GM23338 (cell line): ENCODE measurements at regions not wholly inside any gene's neighbourhood (a gene's known extent, or its start where the extent isn't known, plus 50 kb on each side); places are given as distances from the start of the nearest gene placed in this dataset.

Experiments used
- ATAC-seq: fragments of 200-7000 bp; cut with Tn5 transposase; 3 replicates; pipeline ENCODE4 v1.9.1; 2020
- DNase-seq: peaks from one replicate; pipeline ENCODE4 v3.0.0-alpha.2; 2015; ENCODE audit warnings: low spot score
- H2AFZ ChIP-seq: fragments of 200-600 bp; sonication (generic); 2 replicates; pipeline ENCODE4 v1.8.0; 2016; ENCODE audit warnings: antibody characterized with exemption, mild to moderate bottlenecking, moderate library complexity
- H3F3A ChIP-seq: fragments of 200-600 bp; sonication (generic); replicated peaks from 2 replicates; pipeline ENCODE4 v1.8.0; 2017; ENCODE audit warnings: antibody characterized with exemption, mixed run types, low read depth
- H3K27ac ChIP-seq: fragments of 200-600 bp; sonication (generic); 2 replicates; pipeline ENCODE4 v1.6.1; 2016; ENCODE audit warnings: low read depth
- H3K27me3 ChIP-seq: fragments of 200-600 bp; sonication (generic); 2 replicates; pipeline ENCODE4 v1.8.0; 2016; ENCODE audit warnings: mild to moderate bottlenecking, mixed run types, moderate library complexity; ENCODE audit not compliant: insufficient read depth
- H3K36me3 ChIP-seq: fragments of 200-600 bp; sonication (generic); 2 replicates; pipeline ENCODE4 v1.8.0; 2016; ENCODE audit warnings: mild to moderate bottlenecking; ENCODE audit not compliant: insufficient read depth
- H3K4me1 ChIP-seq: fragments of 200-600 bp; sonication (generic); 2 replicates; pipeline ENCODE4 v1.8.0; 2016; ENCODE audit warnings: mild to moderate bottlenecking, moderate library complexity; ENCODE audit not compliant: insufficient read depth
- H3K4me2 ChIP-seq: fragments of 200-600 bp; sonication (generic); 2 replicates; pipeline ENCODE4 v1.7.1; 2017; ENCODE audit warnings: mixed run types
- H3K4me3 ChIP-seq: fragments of 200-600 bp; sonication (generic); 2 replicates; pipeline ENCODE4 v1.6.1; 2016; ENCODE audit warnings: mixed run types
- H3K79me2 ChIP-seq: fragments of 200-600 bp; sonication (generic); replicated peaks from 2 replicates; pipeline ENCODE4 v1.8.0; 2017; ENCODE audit warnings: mild to moderate bottlenecking; ENCODE audit not compliant: insufficient read depth
- H3K9me2 ChIP-seq: fragments of 200-600 bp; sonication (generic); 2 replicates; pipeline ENCODE4 v1.8.0; 2017; ENCODE audit not compliant: insufficient read depth
- H4K20me1 ChIP-seq: fragments of 200-600 bp; sonication (generic); replicated peaks from 2 replicates; pipeline ENCODE4 v1.8.0; 2017; ENCODE audit warnings: mild to moderate bottlenecking; ENCODE audit not compliant: insufficient read depth
- H3K27ac Mint-ChIP-seq: 2 replicates; pipeline ENCODE4 v1.8.0; 2020; ENCODE audit warnings: inconsistent platforms, mild to moderate bottlenecking, moderate library complexity, mixed read lengths
- H3K27me3 Mint-ChIP-seq: 3 replicates; pipeline ENCODE4 v1.8.0; 2022; ENCODE audit warnings: low read depth, mild to moderate bottlenecking, moderate library complexity, mixed read lengths, inconsistent platforms; ENCODE audit not compliant: insufficient read depth, poor library complexity
- H3K36me3 Mint-ChIP-seq: 3 replicates; pipeline ENCODE4 v1.8.0; 2021; ENCODE audit warnings: low read depth, mild to moderate bottlenecking, inconsistent platforms, moderate library complexity, mixed read lengths
- H3K4me1 Mint-ChIP-seq: 3 replicates; pipeline ENCODE4 v1.8.0; 2020; ENCODE audit warnings: mild to moderate bottlenecking, inconsistent platforms, mixed read lengths
- H3K4me3 Mint-ChIP-seq: 3 replicates; pipeline ENCODE4 v1.8.0; 2021; ENCODE audit warnings: moderate library complexity, mild to moderate bottlenecking, inconsistent platforms, mixed read lengths
- H3K9me3 Mint-ChIP-seq: 3 replicates; pipeline ENCODE4 v1.8.0; 2020; ENCODE audit warnings: moderate library complexity, mild to moderate bottlenecking, inconsistent platforms, mixed read lengths
- EZH2 ChIP-seq: fragments of 200-600 bp; sonication (generic); IDR thresholded peaks from one replicate; pipeline ENCODE4 v1.8.0; 2017; ENCODE audit warnings: antibody characterized with exemption, mild to moderate bottlenecking, low read depth; ENCODE audit not compliant: unreplicated experiment
- EZH2phosphoT487 ChIP-seq: fragments of 200-600 bp; sonication (generic); IDR thresholded peaks from one replicate; pipeline ENCODE4 v1.8.1; 2018; ENCODE audit warnings: antibody characterized with exemption; ENCODE audit not compliant: unreplicated experiment
- POLR2AphosphoS5 ChIP-seq: IDR thresholded peaks from 2 replicates; pipeline ENCODE4 v1.6.1; 2016; ENCODE audit warnings: antibody characterized with exemption, low read depth
- STAT1 ChIP-seq: IDR thresholded peaks from one replicate; pipeline ENCODE4 v1.6.1; 2016; ENCODE audit warnings: antibody characterized with exemption; ENCODE audit not compliant: unreplicated experiment
- ZNF331 ChIP-seq: fragments of 250-450 bp; sonication (Bioruptor Pico); IDR thresholded peaks from 2 replicates; pipeline ENCODE4 v1.5.0; 2020; ENCODE audit warnings: low read depth, mild to moderate bottlenecking, moderate library complexity
- ZNF462 ChIP-seq: fragments of 250-450 bp; sonication (Bioruptor Pico); IDR thresholded peaks from 2 replicates; pipeline ENCODE4 v1.5.0; 2020; ENCODE audit warnings: mild to moderate bottlenecking, moderate library complexity
- TF ChIP-seq, protein P1 (sequence below), 2 experiments: fragments of 200-600 bp in 1 of 2; sonication (generic) in 1 of 2; conservative IDR thresholded peaks; 2 replicates each; pipeline versions ENCODE4 v1.5.1 to v1.6.1; 2016 to 2017; ENCODE audit warnings: antibody characterized with exemption in 2 of 2, low read depth in 2 of 2, mild to moderate bottlenecking in 2 of 2, moderate library complexity in 1 of 2

DNA sequence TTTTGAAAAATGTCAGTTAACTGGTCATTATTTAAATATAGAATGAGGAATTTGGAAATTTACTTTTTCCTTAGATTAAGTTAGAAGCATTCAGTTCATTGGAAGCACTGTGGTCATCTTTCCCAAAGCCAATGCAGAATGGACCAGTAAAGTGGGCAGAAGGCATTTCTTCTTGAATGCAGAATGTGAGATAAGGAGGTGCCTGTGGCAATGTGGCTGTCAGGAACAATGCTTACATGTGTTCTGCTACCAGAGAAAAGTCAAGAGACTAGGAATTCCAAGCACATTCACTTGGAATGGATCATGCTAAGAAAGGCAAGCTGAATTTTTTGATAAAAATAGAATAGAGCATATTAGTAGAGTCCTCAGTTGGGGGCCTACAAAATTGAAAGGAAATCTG lies 295.0 kb upstream of the KCNH7 start:
- H3K4me3 Mint-ChIP-seq, result no peak overlapping the region
- no peaks in the 10 kb centered on the region for H3K9me2 ChIP-seq
- no peak overlapping the region for H3K27ac ChIP-seq
- H3K4me1 ChIP-seq, result no peaks in the 10 kb centered on the region
- H3K27ac Mint-ChIP-seq, result no peak overlapping the region
- no peaks in the 10 kb centered on the region for H3K27me3 Mint-ChIP-seq
- no peaks in the 10 kb centered on the region for H3K36me3 Mint-ChIP-seq
- TF ChIP-seq ZNF331 (CRISPR knock-in tag) (no peak), EZH2 (no peak), STAT1 (no peak), POLR2AphosphoS5 (no peak), ZNF462 (CRISPR knock-in tag) (no peak), EZH2phosphoT487 (no peak)
- TF ChIP-seq, protein P1, sequence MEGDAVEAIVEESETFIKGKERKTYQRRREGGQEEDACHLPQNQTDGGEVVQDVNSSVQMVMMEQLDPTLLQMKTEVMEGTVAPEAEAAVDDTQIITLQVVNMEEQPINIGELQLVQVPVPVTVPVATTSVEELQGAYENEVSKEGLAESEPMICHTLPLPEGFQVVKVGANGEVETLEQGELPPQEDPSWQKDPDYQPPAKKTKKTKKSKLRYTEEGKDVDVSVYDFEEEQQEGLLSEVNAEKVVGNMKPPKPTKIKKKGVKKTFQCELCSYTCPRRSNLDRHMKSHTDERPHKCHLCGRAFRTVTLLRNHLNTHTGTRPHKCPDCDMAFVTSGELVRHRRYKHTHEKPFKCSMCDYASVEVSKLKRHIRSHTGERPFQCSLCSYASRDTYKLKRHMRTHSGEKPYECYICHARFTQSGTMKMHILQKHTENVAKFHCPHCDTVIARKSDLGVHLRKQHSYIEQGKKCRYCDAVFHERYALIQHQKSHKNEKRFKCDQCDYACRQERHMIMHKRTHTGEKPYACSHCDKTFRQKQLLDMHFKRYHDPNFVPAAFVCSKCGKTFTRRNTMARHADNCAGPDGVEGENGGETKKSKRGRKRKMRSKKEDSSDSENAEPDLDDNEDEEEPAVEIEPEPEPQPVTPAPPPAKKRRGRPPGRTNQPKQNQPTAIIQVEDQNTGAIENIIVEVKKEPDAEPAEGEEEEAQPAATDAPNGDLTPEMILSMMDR (conservative IDR thresholded peaks at IDR 0.05; ENCODE audit: low read depth in 2 of 2), result no peak
- H3F3A ChIP-seq, result no peaks in the 10 kb centered on the region
- no peaks in the 10 kb centered on the region for H4K20me1 ChIP-seq
- no peaks in the 10 kb centered on the region for H3K9me3 Mint-ChIP-seq
- H3K79me2 ChIP-seq, result no peaks in the 10 kb centered on the region
- no peaks in the 10 kb centered on the region for H3K36me3 ChIP-seq
- H3K4me3 ChIP-seq, result no peak overlapping the region
- no peak for DNase-seq
- no peak overlapping the region for H3K4me2 ChIP-seq
- no peak overlapping the region for H2AFZ ChIP-seq
- H3K27me3 ChIP-seq, result no peaks in the 10 kb centered on the region
- no peaks in the 10 kb centered on the region for H3K4me1 Mint-ChIP-seq
- ATAC-seq, result no peak
